DMS79 treated with DMSO at 0.1 percent for 48 hours (cell line): ENCODE measurements at regions not wholly inside any gene's neighbourhood (a gene's known extent, or its start where the extent isn't known, plus 50 kb on each side); places are given as distances from the start of the nearest gene placed in this dataset.

Experiments used
- DNase-seq: peaks from one replicate; lab custom pipeline; 2025; lab: John Stamatoyannopoulos, UW

GRCh38 chr20:11130554-11131166, 456.9 kb upstream of the JAG1 start:
- DNase-seq: no peak

GRCh38 chr20:11132819-11133415, 459.1 kb upstream of the JAG1 start:
- no peak for DNase-seq

- no peak for DNase-seq
These were observed 462.9 kb upstream of the JAG1 start for GRCh38 chr20:11136691-11137090.

GRCh38 chr20:11137688-11138087, 463.9 kb upstream of the JAG1 start:
- no peak for DNase-seq

DNA sequence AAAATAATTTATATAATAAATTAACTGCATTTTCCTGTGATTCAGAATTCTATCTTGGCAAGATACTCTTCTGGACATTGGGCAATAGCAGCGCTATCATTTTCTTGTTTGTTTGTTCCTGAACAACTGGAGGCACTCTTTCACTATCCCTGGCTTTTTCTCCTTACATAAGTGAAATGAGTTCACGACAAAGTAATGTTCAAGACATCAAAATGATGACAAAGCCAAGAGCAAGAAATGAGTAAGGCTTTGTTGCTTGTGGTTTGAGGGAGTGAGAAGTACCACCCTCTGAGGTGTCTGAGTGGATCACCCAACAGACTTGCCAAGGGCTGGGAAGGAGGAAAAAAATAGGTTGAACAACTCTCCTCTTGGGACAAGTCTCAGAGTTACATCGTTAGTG, 466.6 kb upstream of the JAG1 start:
- no peak for DNase-seq

DNA sequence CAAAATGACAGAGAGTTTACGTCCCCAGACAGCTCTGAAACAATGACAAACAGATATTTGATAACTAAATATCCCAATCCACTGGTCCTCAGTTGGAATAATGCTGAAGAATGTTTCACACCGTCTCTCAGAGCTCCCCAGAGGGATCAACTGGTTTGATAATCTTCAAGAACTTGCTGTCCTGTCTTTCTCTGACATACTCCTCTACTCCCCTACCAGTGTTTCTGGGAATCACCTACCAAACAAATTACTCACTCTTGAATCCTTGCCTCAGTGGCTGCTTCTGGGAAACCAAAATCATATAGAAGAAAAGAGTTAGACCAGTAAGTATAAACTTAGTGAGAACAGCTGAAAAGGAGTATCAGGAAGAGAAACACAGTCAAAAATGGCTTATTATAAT, 469.7 kb upstream of the JAG1 start:
- no peak for DNase-seq

- no peak for DNase-seq
These were observed 470.5 kb upstream of the JAG1 start for GRCh38 chr20:11144114-11144950.

DNA sequence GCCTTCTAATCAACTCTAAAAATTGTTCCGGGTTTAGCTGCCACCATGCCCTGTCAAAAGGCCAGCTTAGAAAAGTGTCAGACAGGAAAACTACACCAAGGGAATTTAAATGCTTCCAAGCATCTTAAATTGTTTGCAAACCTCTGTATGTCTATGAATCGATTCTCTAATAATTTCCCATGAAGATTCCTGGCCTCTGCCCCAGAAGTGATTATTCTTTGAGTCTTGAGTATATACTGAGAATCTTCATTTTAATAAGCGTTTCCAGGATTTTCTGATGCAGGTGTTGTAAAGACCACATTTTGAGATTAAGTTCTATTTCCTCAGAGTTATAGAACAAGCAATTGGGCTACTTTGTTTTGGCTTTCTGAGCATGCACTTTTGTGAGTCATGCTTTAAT, 471.8 kb upstream of the JAG1 start:
- DNase-seq: no peak

GRCh38 chr20:11153819-11154218, 480.0 kb upstream of the JAG1 start:
- DNase-seq: no peak

DNA sequence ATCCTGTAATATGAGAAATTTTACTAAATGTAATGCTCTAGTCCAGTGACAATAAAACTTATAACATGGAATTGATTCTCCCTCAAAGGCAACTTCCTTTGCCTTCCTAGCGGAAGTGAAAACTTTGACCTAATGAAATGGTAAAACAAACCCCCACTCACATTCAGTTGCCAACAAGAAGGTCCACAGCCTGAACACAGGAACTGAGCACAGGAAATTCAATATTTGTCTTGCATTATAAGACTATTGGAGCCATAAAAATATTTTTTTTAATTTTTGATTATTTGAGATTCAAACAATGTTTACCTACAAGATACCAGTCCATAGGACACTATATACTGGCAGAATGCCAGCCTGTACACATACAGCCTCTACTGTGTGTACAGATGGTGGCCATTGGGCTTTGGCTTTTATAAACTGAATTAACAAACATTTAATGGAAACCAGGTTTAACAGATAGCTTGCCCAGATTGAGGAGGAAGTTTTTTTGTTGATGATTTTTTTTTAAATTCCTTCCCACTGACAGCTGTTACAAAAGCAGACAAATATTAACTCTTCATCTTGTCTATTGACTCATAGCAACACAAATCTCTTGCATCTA, 481.5 kb upstream of the JAG1 start:
- no peak for DNase-seq

DNA sequence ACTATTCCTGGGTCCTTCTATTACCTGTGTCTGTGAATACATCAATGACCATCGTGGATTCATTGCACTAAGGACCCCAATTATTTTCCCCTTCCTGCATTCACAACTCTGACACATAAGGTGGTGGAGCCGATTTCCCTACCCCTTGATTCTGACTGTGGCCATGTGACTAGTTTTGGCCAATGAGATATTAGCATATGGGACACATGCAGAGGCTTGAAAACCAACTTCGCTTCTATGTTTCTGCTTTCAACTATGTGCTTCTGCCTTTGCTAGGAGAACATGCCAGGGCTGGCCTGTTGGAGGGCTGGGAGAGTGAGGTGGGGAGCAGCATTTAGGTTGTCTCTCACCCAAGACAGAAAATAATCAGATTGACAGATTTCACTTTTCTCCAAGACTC, 483.1 kb upstream of the JAG1 start:
- no peak for DNase-seq

DNA sequence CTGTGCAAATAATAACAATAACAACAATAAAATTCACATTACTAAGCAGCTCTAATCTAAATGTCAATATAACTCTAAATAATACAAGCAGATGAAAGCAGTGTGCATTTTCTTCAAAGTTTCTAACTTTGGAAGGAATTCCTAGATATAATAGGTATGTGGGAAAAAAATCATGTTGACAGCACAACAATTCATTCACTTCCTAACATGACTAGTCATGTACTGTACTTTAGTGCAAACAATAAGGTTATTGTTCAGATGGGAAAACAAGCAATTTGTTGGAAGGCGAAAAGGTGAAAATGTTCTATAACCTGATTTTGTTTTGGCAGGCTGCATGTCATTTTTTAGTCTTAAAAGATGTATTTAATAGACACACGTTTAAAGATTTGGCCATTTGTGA, 484.3 kb upstream of the JAG1 start:
- DNase-seq: no peak

- DNase-seq: no peak
These were observed 484.8 kb upstream of the JAG1 start for GRCh38 chr20:11158589-11158988.

DNA sequence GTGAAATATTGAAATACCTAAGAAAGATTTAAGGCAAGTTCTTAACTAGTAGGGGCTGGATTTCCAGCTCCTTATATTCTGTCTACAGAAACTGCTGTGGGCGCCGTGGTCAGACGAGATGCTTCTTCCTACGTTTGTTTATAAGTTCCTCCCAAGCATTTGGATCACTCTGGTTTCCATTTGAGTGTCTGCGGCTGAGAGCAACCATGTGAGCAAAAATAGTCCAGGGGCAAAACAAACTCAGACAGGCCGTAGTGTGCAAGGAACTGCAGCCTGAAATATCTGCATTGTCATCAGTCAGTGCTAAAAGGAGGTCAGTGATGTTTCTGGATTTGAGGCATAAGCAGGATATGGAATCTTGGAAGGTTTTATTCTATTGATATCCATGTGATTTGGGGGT, 485.9 kb upstream of the JAG1 start:
- no peak for DNase-seq

DNA sequence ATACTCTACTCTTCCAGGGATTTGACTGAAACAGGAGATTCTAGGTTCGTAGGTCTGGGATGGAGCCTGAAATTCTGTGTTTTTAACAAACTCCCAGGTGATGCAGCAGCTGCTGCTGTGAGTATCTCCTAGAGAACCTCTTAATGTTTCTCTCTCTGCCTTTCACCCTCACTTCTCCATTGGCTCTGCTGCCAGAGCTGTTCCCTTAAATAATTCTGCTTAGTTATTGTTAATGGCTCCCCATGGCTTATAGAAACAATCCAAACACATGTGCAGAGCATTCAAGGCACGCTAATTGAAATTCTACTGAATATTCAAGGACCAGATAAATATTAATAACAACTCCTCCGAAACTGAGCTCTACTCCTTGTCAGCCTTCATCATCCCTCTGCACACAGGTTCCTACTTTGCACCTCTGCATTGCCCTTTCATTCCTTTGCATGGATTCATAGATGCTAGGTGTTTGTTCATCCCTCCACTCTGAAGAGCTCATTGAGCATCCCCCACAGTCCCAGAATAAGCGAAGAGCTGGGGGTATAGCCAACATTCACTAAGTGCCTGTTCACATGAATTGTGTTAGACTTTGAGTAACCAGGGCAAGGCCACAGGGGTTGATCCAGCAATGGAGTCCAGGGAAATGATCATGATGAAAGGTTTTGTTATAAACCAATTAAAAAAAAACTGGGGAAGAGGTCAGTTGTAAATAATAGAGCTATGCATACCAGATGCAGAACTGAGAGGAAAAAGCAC, 488.4 kb upstream of the JAG1 start:
- DNase-seq: no peak

DNA sequence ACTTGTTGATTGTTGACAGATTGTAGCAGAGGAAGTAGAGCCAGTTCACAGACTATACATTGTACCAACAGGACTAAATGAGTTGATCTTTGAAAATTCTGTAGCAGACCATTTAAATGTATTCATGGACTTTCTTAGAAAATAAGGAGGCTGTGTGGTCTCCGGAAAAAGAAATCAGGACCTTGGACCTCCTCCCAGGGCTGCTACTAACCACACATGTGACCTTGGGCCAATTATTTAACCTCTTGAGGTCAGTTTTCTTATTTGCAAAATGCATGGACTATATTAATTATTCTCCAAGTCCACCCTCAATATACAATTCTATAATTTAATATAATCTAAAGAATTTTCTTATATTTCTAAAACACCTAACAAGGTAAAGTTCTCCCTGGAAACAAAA, 492.0 kb upstream of the JAG1 start:
- DNase-seq: no peak

DNA sequence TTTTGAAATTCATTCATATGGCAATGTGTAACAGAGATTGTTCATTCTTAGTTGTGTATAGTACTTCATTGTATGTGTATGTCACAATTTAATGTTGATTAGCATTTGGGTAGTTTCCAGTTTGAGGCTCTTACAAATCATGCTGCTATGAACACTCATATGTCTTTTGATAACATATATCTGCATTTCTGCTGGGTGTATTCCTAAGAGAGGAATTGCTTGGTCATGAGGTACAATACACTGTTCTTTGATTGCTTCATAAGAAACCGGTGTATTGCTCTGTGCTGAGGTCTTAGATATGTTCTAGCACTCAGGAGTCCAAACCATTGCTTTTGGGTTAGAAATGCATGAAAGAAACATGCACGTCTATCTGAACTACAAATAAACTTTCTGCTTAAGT, 492.9 kb upstream of the JAG1 start:
- DNase-seq: no peak

DNA sequence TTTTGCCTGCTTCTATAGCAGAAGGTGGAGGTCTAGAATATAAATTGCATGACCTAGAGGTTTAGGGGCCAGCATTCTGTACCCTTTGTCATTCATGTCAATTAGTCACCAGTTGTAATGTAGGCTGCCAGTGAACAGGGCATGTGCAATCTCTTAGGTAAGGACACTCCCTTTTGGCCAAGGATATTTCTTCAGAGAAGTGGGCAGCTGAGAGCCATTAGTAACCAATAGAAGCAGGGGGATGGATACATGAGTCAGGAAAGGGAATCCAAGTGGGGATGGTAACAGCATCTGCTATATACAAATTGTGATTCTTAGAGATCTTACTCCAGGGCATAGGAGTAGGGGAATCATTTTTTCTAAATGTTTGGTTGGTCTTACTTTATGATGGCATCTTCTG, 494.2 kb upstream of the JAG1 start:
- DNase-seq: no peak

DNA sequence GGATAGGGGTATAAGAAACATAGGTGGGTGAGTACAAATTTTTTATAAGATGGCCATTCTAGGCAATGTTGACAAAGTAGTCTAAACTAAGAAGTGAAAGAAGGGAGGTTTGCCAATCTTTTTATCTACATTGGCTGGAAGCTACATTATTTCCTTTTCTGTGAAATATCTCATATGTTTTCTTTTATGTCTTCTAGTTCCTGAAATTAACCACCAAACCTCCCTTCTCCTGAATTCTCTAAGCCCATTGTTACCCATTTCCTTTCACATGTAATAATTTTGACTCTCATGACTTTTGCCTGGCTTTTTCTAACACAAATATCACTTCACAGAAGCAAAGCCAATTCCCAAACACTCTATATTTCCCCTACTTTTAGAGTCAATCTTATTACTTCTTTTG, 496.2 kb upstream of the JAG1 start:
- no peak for DNase-seq

GRCh38 chr20:11170565-11170964, 496.8 kb upstream of the JAG1 start:
- DNase-seq: no peak

- DNase-seq: no peak
These were observed 499.1 kb upstream of the JAG1 start for GRCh38 chr20:11172881-11173280.

- no peak for DNase-seq
These were observed 500.1 kb upstream of the JAG1 start for GRCh38 chr20:11173916-11174315.
